T follicular helper cell (primary cell): ENCODE measurements at regions not wholly inside any gene's neighbourhood (a gene's known extent, or its start where the extent isn't known, plus 50 kb on each side); places are given as distances from the start of the nearest gene placed in this dataset.

Experiments used
- DNase-seq: peaks from one replicate; pipeline ENCODE4 v3.0.0-alpha.2; 2020; ENCODE audit warnings: low read depth

DNA sequence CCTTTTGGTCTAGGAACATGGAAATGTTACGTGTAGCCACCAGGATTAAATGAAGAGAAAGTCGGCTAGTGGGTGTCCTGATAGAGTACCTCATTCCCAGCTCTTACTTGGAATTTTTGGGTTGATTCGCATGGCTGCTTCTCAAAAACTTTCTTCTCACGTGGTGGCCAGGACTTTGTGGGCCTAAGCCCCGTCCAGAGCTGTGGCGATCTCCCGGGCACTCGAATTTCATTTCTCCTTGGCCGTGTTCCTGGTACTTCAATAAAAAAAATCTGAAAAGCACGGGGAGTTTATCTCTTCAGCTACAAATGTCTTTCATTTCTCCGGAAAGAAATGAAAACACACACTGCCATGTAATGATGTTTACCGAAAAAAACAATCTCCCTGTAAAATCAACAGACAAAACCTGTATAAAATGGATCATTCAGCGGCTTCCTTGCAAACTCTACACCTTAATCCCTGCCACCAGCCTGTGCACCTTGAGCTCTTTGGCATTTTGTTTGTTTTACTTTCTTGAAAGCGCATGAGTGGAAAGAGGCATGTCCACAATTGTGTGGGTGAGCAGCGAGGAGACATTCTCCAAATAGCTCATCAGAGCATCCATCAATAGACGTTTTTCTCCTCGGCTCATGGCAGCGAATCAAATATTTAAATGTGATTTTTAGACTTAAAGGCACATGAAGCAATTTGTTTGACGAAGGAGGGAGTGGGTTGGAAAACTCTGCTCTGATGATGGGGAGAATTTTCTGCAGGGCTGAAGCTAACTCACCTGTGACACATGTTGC is 173.1 kb downstream of the TFAP2C start:
- no peak for DNase-seq

DNA sequence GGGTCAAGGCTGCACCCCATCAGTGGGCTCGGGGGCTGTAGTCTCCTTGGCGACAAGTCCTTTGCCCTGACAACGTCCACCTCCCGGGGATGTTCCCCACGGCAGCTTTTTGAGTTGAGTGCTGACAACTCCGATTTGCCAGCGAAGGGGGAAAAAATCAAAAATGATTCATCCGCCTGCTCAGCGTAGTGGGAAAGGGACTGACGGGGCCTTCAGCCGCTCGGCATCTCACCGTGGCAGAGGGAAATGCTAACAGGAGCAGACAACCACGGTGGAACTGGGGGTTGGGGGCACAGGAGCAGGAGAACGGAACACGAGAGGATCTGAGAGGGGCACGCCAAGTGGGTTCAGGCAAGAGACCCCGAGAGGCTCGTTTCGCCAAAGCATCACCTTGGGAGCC is 173.7 kb downstream of the TFAP2C start:
- no peak for DNase-seq

DNA sequence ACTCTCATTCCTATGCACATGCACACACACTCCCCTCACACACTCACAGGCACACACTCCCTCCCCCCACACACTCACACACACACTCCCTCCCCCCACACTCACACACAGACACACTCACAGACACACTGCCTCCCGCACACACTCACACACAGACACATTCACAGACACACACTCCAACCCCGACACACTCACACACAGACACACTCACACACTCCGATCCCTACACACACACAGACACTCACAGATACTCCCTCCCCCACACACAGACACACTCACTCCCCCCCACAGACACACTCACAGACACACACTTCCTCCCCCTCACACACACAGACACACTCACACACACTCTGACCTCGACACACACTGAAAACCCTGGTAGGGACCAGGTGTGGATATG is 176.2 kb downstream of the TFAP2C start:
- no peak for DNase-seq

DNA sequence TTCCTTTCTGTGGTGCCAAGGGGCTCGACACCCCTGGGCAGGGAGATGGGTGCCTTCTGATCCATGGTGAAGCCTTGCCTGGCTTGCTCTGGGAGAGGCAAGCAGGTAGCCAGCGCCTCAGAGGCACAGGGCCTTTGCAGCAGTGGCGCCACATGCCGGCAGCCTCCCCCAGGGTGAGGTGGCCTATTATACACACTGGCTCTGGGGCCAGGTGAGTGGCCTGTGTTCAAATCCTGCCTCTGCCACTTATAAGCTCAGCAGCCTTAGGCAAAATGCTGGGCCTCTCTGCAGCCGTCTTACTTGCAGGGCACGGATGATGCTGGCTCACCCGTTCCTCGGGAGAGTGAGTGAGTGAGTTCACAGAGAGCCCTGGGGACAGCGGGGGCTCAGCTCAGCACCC is 176.9 kb downstream of the TFAP2C start:
- no peak for DNase-seq

GRCh38 chr20:56806952-56807517 is 177.9 kb downstream of the TFAP2C start:
- DNase-seq, result no peak

DNA sequence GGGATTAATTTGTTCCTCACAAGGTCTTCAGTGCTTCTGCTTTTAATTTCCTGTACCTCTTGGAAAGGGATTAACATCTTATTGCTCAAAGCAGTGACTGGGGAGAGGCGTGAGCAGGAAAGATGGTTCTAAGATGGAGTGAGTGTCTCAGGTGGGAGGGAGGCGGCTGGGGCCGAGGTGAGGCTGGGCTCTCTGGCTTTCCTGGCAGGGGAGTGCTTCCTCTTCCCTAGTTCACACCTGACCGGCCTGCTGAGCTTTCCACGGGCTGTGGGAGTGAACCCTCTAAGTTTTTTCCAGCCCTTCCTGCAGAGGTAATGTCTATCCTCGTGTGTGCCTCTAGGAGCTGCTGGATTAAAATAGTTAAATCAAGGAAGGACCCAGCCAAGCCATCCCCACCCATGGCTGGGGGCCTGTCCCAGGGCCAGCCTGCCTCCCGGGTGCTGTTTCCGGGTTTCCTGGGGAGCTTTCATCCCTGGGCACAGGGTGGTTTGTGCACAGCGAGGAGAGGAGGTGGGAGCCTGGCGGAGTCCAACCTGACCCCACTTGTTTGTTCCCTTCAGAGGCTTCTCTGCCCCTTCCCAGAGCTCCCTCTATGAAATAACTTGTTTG is 179.1 kb downstream of the TFAP2C start:
- DNase-seq, result no peak

GRCh38 chr20:56808732-56809131 is 179.6 kb downstream of the TFAP2C start:
- no peak for DNase-seq

DNA sequence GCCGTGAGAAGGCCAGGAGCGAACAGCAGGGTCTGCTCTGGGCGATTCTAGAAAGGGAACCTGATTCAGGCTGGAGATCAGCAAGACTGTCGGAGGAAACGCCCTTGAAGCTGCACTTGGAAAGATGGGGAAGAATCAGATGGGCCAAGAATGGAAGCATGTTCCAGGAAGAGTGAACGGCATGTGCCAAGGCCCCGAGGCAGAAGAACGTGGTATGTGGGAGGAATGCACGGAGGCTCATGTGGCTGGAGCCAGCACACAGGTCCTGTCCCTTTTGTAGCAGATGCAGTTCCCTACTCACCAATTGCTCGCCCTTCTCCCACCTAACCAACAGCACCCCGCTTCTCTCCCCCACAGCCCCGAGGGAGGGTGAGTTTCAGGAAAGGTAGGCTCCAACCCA is 180.6 kb downstream of the TFAP2C start:
- no peak for DNase-seq

DNA sequence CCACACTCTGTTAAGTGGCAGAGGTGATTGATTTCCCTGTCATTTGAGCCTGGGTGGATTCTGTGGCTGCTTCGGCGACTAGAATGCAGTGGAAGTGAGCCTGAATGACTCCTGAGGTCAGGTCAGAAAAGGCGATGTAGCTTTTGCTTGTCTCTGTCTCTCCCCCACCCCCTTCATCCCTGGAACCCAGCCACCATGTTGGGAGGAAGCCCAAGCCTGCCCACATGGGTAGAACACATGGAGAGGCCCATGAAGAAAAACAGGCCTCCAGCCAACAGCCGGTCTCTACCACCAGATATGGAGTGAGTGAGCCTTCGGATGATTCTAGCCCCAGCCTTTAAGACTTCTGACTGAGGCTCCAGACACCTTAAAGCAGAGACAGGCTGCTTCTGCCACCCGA is 181.0 kb downstream of the TFAP2C start:
- no peak for DNase-seq

DNA sequence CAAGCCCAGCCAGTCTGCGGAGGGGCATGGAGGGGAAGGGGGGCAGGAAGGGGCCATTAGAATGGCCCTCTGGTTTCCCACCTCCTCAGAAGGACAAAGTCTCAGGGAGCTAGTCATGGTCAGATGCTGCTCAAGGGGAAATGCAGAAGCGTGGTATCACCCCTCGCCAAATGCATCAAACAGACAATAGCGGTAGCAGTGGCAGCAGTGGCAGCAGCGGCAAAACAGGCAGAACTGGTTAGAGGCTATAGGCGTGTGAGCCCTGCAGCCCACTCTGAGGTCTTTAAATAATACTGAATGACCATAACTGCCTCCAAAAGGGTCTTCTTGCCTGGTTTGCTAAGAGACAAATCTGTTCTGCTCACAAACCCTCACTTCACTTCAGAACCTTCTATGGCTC is 186.7 kb downstream of the TFAP2C start:
- DNase-seq, result no peak

GRCh38 chr20:56816349-56816748 is 187.2 kb downstream of the TFAP2C start:
- no peak for DNase-seq

GRCh38 chr20:56817780-56818675 is 188.9 kb downstream of the TFAP2C start:
- no peak for DNase-seq

DNA sequence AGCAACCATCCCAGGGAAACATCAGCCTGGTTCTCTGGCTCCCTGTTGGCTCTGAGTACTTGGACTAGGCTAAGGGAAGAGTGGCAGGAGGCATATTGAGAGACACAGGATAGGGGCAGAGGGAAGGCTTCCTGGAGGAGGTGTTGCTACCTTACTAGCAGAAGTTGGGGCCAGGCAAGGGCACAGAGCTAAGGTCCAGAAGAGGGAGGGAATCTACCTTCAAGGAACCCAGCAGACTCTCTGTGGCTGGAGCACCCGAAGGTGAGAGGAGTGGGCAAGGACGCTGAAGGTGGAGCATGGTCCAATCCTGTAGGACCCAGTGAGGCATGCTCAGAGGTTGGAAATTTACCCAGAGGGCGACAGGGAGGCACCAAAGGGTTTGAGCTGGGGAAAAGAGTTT is 191.9 kb downstream of the TFAP2C start:
- no peak for DNase-seq

GRCh38 chr20:56826306-56826704 is 197.2 kb downstream of the TFAP2C start:
- DNase-seq, result no peak

GRCh38 chr20:56826705-56827665 is 197.9 kb downstream of the TFAP2C start:
- DNase-seq, result no peak

DNA sequence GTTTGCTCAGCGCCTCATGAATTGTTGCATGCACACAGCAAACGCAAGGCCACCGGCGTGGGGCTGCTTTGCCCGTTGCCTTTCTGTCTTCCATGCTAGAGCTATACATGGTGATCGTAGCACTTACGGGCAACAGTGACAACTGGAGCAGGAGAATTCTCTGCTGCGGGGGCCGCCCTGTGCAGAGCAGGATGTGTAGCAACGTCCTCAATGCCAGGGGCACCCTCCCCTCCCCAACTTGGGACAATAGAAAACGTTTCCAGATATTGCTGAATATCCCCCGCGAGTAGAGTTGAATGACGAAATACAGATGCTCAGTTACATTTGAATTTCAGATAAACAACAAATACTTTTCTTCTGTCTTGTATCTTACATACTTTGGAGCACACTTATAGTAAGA is 198.7 kb downstream of the TFAP2C start:
- no peak for DNase-seq

DNA sequence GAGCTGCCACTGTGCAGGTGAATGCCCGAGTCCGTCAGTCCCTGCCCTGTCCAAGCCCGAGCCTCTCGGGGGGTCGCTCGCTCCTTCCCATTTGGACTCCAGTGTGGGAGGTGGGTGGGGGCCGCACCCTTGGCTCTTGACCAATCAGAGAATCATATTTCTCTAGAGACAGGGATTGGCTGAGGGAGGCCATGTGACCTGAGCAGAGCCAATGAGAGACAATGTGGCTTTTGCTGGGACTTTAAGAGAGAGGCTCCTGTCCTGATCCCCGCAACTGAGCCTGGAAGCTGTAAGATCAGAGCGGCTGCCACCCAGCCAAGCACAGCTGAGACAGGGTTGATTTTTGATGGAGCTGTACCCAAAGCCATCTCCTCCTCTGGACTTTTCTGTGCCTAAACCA is 199.3 kb downstream of the TFAP2C start:
- DNase-seq, result no peak

GRCh38 chr20:56829788-56830385 is 200.8 kb downstream of the TFAP2C start:
- DNase-seq, result no peak

- no peak for DNase-seq
Observed at GRCh38 chr20:56831795-56832194, 202.7 kb downstream of the TFAP2C start.

DNA sequence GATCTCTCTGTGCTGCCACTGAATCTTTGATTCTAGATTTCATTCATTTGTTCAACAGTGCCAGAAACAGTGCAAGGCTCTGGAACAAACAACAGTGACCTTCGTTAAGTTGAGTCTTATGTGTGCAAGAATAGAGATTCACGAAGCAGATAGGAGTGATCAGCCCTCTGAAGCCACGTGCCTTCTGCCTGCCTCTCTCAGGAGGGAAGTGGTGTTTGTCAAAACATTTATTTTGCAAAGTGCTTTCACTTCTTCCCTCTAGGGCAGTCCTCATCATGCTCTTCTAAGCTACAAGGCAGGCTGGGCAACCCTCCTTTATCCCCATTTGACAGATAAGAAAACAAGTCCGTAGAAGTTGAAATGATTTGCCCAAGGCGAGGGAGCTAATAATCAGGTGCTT is 204.3 kb downstream of the TFAP2C start:
- no peak for DNase-seq
